ENCODE measurements at regions not wholly inside any gene's neighbourhood (a gene's known extent, or its start where the extent isn't known, plus 50 kb on each side); places are given as distances from the start of the nearest gene placed in this dataset.

DNA sequence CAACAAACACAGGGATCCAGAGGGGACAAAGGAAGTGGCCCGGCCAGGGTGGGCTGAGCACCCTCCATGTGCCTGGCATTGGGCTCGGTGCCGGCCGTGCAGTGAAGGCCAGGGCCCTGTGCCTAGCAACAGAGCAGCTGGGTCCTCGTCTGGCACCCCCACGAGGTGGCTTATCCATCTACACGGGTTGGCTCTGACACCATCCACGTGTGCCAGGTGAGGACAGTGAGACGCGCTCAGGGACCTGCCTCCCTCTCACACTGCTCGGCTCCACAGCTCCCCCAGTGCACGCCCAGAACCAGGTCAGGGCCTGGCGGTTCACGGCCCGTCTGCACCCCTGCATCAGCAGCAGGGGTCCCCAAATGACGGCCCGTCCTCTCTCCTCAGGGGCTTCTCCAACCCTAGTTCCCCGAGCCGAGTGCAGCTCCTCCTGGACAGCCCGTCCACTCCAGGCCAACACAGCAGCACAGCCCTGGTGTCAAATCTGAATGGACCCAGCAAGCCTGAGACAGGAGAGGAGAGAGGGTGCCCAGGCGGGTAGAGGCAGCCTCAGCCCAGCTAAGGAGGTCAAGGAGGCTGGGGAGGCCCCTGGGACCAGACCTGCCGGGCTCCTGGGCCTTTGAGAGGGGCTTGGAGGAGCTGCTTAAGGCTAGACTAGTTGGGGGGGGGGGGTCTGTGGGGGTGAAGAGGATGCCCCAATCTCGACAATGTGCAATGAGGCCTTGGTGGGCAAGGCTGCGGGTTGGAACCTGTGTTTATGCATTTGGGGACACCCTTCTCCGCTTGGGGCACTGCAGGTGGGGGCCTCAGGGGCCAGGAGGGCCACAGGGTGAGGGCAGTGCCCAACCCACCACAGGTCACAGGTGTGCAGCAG, 113.6 kb downstream of the FAM53A start:
- CTCF ChIA-PET = no interaction called here
- dilution Hi-C loops (cut with MboI; ENCODE audit: extremely low pct_ligation_motif_present, low sequenced_read_pairs) = no loop called here
- DNase-seq (ENCODE audit: low read depth, low spot score) = no peak

More for the DNA sequence above, 113.6 kb downstream of the FAM53A start:
- FAIRE-seq = no peak
- Histone ChIP-seq H3K79me2 (ENCODE audit: control insufficient read depth, insufficient read depth, low read length) (no peaks in the 10 kb centered on the region), H3K27ac (ENCODE audit: insufficient read depth, low read depth, low read length) (no peak overlapping the region), H3K27me3 (ENCODE audit: control insufficient read depth in 2 of 2, insufficient read depth in 2 of 2, low read length in 2 of 2) (no peaks in the 10 kb centered on the region), H3K9me3 (replicated peaks; ENCODE audit: control insufficient read depth, insufficient read depth, low read length) (no peaks in the 10 kb centered on the region), H2AFZ (ENCODE audit: low read depth, low read length) (no peak overlapping the region), H3K4me1 (ENCODE audit: control insufficient read depth, extremely low read depth, insufficient read depth, low read length) (no peaks in the 10 kb centered on the region), H3K36me3 (ENCODE audit: control insufficient read depth in 2 of 2, extremely low read depth in 1 of 2, insufficient read depth in 2 of 2, low read length in 2 of 2) (no peaks in the 10 kb centered on the region), H4K20me1 (replicated peaks; ENCODE audit: control insufficient read depth, extremely low read depth, insufficient read depth, low read length) (no peaks in the 10 kb centered on the region), H3K4me2 (ENCODE audit: insufficient read depth, low read length) (no peak overlapping the region), H3K4me3 (replicated peaks in 1 of 3; ENCODE audit: insufficient read depth in 1 of 3, low read depth in 1 of 3, low read length in 3 of 3) (no peak overlapping the region), H3K9ac (replicated peaks; ENCODE audit: extremely low read depth, insufficient read depth, low read length) (no peak overlapping the region), H3K9me1 (replicated peaks; ENCODE audit: control insufficient read depth, extremely low read depth, insufficient read depth, low read length) (no peaks in the 10 kb centered on the region)
- no TSS peak for BruUV-seq (replicated peaks)
- intact Hi-C loops (cut with micrococcal nuclease) = no loop called here
- POLR2A ChIA-PET = no interaction called here
- TF ChIP-seq, protein P1, sequence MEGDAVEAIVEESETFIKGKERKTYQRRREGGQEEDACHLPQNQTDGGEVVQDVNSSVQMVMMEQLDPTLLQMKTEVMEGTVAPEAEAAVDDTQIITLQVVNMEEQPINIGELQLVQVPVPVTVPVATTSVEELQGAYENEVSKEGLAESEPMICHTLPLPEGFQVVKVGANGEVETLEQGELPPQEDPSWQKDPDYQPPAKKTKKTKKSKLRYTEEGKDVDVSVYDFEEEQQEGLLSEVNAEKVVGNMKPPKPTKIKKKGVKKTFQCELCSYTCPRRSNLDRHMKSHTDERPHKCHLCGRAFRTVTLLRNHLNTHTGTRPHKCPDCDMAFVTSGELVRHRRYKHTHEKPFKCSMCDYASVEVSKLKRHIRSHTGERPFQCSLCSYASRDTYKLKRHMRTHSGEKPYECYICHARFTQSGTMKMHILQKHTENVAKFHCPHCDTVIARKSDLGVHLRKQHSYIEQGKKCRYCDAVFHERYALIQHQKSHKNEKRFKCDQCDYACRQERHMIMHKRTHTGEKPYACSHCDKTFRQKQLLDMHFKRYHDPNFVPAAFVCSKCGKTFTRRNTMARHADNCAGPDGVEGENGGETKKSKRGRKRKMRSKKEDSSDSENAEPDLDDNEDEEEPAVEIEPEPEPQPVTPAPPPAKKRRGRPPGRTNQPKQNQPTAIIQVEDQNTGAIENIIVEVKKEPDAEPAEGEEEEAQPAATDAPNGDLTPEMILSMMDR (IDR thresholded peaks at IDR 0.05; ENCODE audit: extremely low read depth in 1 of 2, insufficient read depth in 1 of 2, low read depth in 1 of 2, low read length in 2 of 2) = no peak
- no peak for TF ChIP-seq POLR2AphosphoS5 (IDR thresholded peaks at IDR 0.05; ENCODE audit: insufficient read depth, low read depth, low read length)
- no peak for TF ChIP-seq EZH2 (IDR thresholded peaks at IDR 0.05; ENCODE audit: borderline replicate concordance, low read depth, low read length, severe bottlenecking)
- no peak for TF ChIP-seq GATA2 (IDR thresholded peaks at IDR 0.05; ENCODE audit: insufficient read depth, insufficient read length, low read depth, low read length)
- TF ChIP-seq, protein P2, sequence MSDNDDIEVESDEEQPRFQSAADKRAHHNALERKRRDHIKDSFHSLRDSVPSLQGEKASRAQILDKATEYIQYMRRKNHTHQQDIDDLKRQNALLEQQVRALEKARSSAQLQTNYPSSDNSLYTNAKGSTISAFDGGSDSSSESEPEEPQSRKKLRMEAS (IDR thresholded peaks at IDR 0.05; ENCODE audit: insufficient read depth, insufficient read length) = no peak
- no peak for TF ChIP-seq POLR2A (IDR thresholded peaks at IDR 0.05; ENCODE audit: low read depth, low read length)
- no peak for TF ChIP-seq FOS (IDR thresholded peaks at IDR 0.05; ENCODE audit: borderline replicate concordance, insufficient read depth, low read length)
- TF ChIP-seq MYC (IDR thresholded peaks at IDR 0.05; ENCODE audit: low read depth, low read length) = no peak
- no peak for TF ChIP-seq JUN (IDR thresholded peaks at IDR 0.05; ENCODE audit: borderline replicate concordance, insufficient read depth, insufficient read length, low read depth)

Data from endothelial cell of umbilical vein (primary cell).